ENCODE measurements at regions not wholly inside any gene's neighbourhood (a gene's known extent, or its start where the extent isn't known, plus 50 kb on each side); places are given as distances from the start of the nearest gene placed in this dataset.

- DNase-seq (ENCODE audit: low spot score): no peak
Measured at GRCh38 chr19:28019901-28020300, 1193.0 kb downstream of the UQCRFS1 start.

- DNase-seq (ENCODE audit: low spot score): no peak
Measured at GRCh38 chr19:28019371-28019770, 1193.6 kb downstream of the UQCRFS1 start.

GRCh38 chr19:28018499-28018898 is 1194.5 kb downstream of the UQCRFS1 start:
- DNase-seq (ENCODE audit: low spot score): no peak

- DNase-seq (ENCODE audit: low spot score): no peak
Measured at GRCh38 chr19:28014615-28015405, 1198.1 kb downstream of the UQCRFS1 start.

GRCh38 chr19:28012361-28012760 is 1200.6 kb downstream of the UQCRFS1 start:
- no peak for DNase-seq (ENCODE audit: low spot score)

- no peak for DNase-seq (ENCODE audit: low spot score)
Measured at GRCh38 chr19:28010656-28011055, 1202.3 kb downstream of the UQCRFS1 start.

- no peak for DNase-seq (ENCODE audit: low spot score)
Measured at GRCh38 chr19:28009696-28010095, 1203.3 kb downstream of the UQCRFS1 start.

GRCh38 chr19:28008695-28009094 is 1204.3 kb downstream of the UQCRFS1 start:
- DNase-seq (ENCODE audit: low spot score): no peak

GRCh38 chr19:28003543-28003942 is 1209.4 kb downstream of the UQCRFS1 start:
- DNase-seq (ENCODE audit: low spot score): no peak

- DNase-seq (ENCODE audit: low spot score): no peak
Measured at GRCh38 chr19:27997069-27997468, 1215.9 kb downstream of the UQCRFS1 start.

GRCh38 chr19:27993619-27994570 is 1219.1 kb downstream of the UQCRFS1 start:
- no peak for DNase-seq (ENCODE audit: low spot score)

- DNase-seq (ENCODE audit: low spot score): no peak
Measured at GRCh38 chr19:27986299-27986698, 1226.7 kb downstream of the UQCRFS1 start.

- no peak for DNase-seq (ENCODE audit: low spot score)
Measured at GRCh38 chr19:27975419-27976005, 1237.4 kb downstream of the UQCRFS1 start.

- no peak for DNase-seq (ENCODE audit: low spot score)
Measured at GRCh38 chr19:27974082-27974513, 1238.9 kb downstream of the UQCRFS1 start.

- DNase-seq (ENCODE audit: low spot score): no peak
Measured at GRCh38 chr19:27972291-27973040, 1240.5 kb downstream of the UQCRFS1 start.

GRCh38 chr19:27971869-27972268 is 1241.1 kb downstream of the UQCRFS1 start:
- DNase-seq (ENCODE audit: low spot score): no peak

- DNase-seq (ENCODE audit: low spot score): no peak
Measured at GRCh38 chr19:27971071-27971470, 1241.9 kb downstream of the UQCRFS1 start.

GRCh38 chr19:27966390-27966816 is 1246.5 kb downstream of the UQCRFS1 start:
- no peak for DNase-seq (ENCODE audit: low spot score)

GRCh38 chr19:27964185-27964584 is 1248.8 kb downstream of the UQCRFS1 start:
- no peak for DNase-seq (ENCODE audit: low spot score)

GRCh38 chr19:27962264-27962663 is 1250.7 kb downstream of the UQCRFS1 start:
- no peak for DNase-seq (ENCODE audit: low spot score)
